K562 (cell line): ENCODE measurements at regions not wholly inside any gene's neighbourhood (a gene's known extent, or its start where the extent isn't known, plus 50 kb on each side); places are given as distances from the start of the nearest gene placed in this dataset.

ENCODE experiments used
- ATAC-seq: fragments of 200-7000 bp; cut with Tn5 transposase; 3 replicates; pipeline ENCODE4 v1.9.1; 2020; ENCODE audit warnings: moderate library complexity
- BruUV-seq: library from RNA; stranded (reverse); fragments of 400-500 nt; replicated peaks from 2 replicates; lab custom pipeline; 2021; lab: Mats Ljungman, UMichigan
- CTCF ChIA-PET: fragments of 300-600 bp; formaldehyde crosslinking; extraction: SDS; loops from one replicate; lab custom pipeline; 2021; ENCODE audit warnings: low intra/inter-chr PET ratio; lab: Yijun Ruan, JAX
- POLR2A ChIA-PET: fragments of 300-600, 350-650 bp; sonication (Branson Sonifier 250); formaldehyde crosslinking; extraction: SDS; loops from one replicate; lab custom pipeline; 2021; ENCODE audit warnings: antibody characterized with exemption, inconsistent platforms; lab: Yijun Ruan, JAX
- DNase-seq, 4 experiments: peaks; one replicate each; pipeline versions ENCODE4 v3.0.0 to v3.0.0-alpha.2; 2011 to 2018; ENCODE audit warnings: low spot score in 3 of 4, mixed read lengths in 3 of 4; ENCODE audit errors: extremely low read depth in 1 of 4
- FAIRE-seq: peaks from 2 replicates; lab custom pipeline; 2011; peaks lifted over from hg19 to GRCh38; lab: Jason Lieb, UNC
- H2AFZ ChIP-seq: 2 replicates; pipeline ENCODE4 v1.6.0; 2011; ENCODE audit warnings: low read depth, low read length, control low read depth, inconsistent platforms
- H3K27ac ChIP-seq: fragments of 200-600 bp; 3 replicates; pipeline ENCODE4 v1.8.0; 2011; ENCODE audit warnings: low read depth, mild to moderate bottlenecking, control low read depth, inconsistent platforms, low read length, moderate library complexity, mixed read lengths; ENCODE audit errors: extremely low read depth
- H3K27me3 ChIP-seq, 2 experiments: fragments of 300-600 bp in 1 of 2; 2 replicates in 1 of 2; 3 replicates in 1 of 2; pipeline versions ENCODE4 v1.6.0 to v1.8.0; 2011; ENCODE audit warnings: inconsistent platforms in 2 of 2, low read length in 2 of 2, mild to moderate bottlenecking in 1 of 2, mixed read lengths in 1 of 2, moderate library complexity in 1 of 2; ENCODE audit not compliant: control insufficient read depth in 2 of 2, insufficient read depth in 2 of 2
- H3K36me3 ChIP-seq: fragments of 300-600 bp; 3 replicates; pipeline ENCODE4 v1.8.0; 2011; ENCODE audit warnings: mild to moderate bottlenecking, low read length, inconsistent platforms; ENCODE audit not compliant: control insufficient read depth, insufficient read depth
- H3K4me1 ChIP-seq, 2 experiments: fragments of 200-600 bp in 1 of 2; replicated peaks in 1 of 2; 2 replicates in 1 of 2; 3 replicates in 1 of 2; pipeline versions ENCODE4 v1.5.1 to v1.8.0; 2011; ENCODE audit warnings: inconsistent platforms in 2 of 2, low read length in 2 of 2, mild to moderate bottlenecking in 1 of 2, mixed read lengths in 1 of 2, moderate library complexity in 1 of 2; ENCODE audit not compliant: control insufficient read depth in 2 of 2, insufficient read depth in 2 of 2
- H3K4me2 ChIP-seq: 2 replicates; pipeline ENCODE4 v1.6.1; 2011; ENCODE audit warnings: low read length, control low read depth, inconsistent platforms, mixed read lengths; ENCODE audit not compliant: insufficient read depth
- H3K4me3 ChIP-seq: fragments of 200-600 bp; sonication (generic), shearing (Covaris generic); 2 replicates; pipeline ENCODE4 v1.5.1; 2016; ENCODE audit warnings: control low read depth, inconsistent platforms
- H3K79me2 ChIP-seq: fragments of 200-600 bp; 3 replicates; pipeline ENCODE4 v1.8.0; 2011; ENCODE audit warnings: low read length, inconsistent platforms; ENCODE audit not compliant: control insufficient read depth, insufficient read depth
- H3K9ac ChIP-seq, 2 experiments: 2 replicates each; pipeline versions ENCODE4 v1.6.0 to v1.6.1; 2011; ENCODE audit warnings: low read depth in 2 of 2, low read length in 2 of 2, control low read depth in 1 of 2, inconsistent platforms in 1 of 2, mild to moderate bottlenecking in 1 of 2, mixed read lengths in 1 of 2; ENCODE audit not compliant: insufficient read depth in 1 of 2
- H3K9me1 ChIP-seq: one replicate; pipeline ENCODE4 v1.6.0; 2011; ENCODE audit warnings: inconsistent platforms, mild to moderate bottlenecking, low read length, moderate library complexity; ENCODE audit not compliant: control insufficient read depth, insufficient read depth
- H3K9me3 ChIP-seq: replicated peaks from 2 replicates; pipeline ENCODE4 v1.5.1; 2011; ENCODE audit warnings: low read depth, low read length, inconsistent platforms; ENCODE audit not compliant: control insufficient read depth, insufficient read depth
- H4K20me1 ChIP-seq: replicated peaks from 2 replicates; pipeline ENCODE4 v1.6.1; 2011; ENCODE audit warnings: low read length, inconsistent platforms, mixed read lengths; ENCODE audit not compliant: control insufficient read depth, insufficient read depth
- ATF3 ChIP-seq, 2 experiments: fragments of 450-650 bp in 1 of 2; sonication (generic) in 1 of 2; formaldehyde crosslinking in 1 of 2; IDR thresholded peaks in 1 of 2; conservative IDR thresholded peaks in 1 of 2; 2 replicates each; pipeline versions ENCODE4 v1.6.1 to v1.8.1; 2016 to 2023; ENCODE audit warnings: mild to moderate bottlenecking in 2 of 2, moderate library complexity in 2 of 2, inconsistent platforms in 1 of 2, missing genetic modification reagents in 1 of 2
- FUS ChIP-seq: fragments of 200-400 bp; formaldehyde crosslinking; optimal IDR thresholded peaks from 2 replicates; pipeline ENCODE3; 2017; ENCODE audit warnings: low read depth, low read length
- HNRNPUL1 ChIP-seq: fragments of 200-400 bp; formaldehyde crosslinking; IDR thresholded peaks from 2 replicates; pipeline ENCODE4 v1.6.1; 2017; ENCODE audit warnings: low read length
- KDM1A ChIP-seq, 2 experiments: fragments of 450-650 bp; IDR thresholded peaks; 2 replicates each; pipeline ENCODE4 v1.6.1; 2016; ENCODE audit warnings: mild to moderate bottlenecking in 2 of 2
- NBN ChIP-seq: fragments of 450-650 bp; IDR thresholded peaks from 2 replicates; pipeline ENCODE4 v1.6.1; 2016; ENCODE audit warnings: low read depth, mild to moderate bottlenecking
- NCOA6 ChIP-seq: fragments of 450-650 bp; IDR thresholded peaks from 2 replicates; pipeline ENCODE4 v1.6.1; 2017; ENCODE audit warnings: mild to moderate bottlenecking
- PHF20 ChIP-seq: fragments of 450-650 bp; IDR thresholded peaks from 2 replicates; pipeline ENCODE4 v1.6.1; 2018; ENCODE audit not compliant: partially characterized antibody
- SNRNP70 ChIP-seq: fragments of 200-400 bp; formaldehyde crosslinking; optimal IDR thresholded peaks from 2 replicates; pipeline ENCODE3; 2017; ENCODE audit warnings: low read depth, low read length
- SOX6 ChIP-seq: fragments of 450-650 bp; IDR thresholded peaks from 2 replicates; pipeline ENCODE4 v1.6.1; 2014; ENCODE audit warnings: mild to moderate bottlenecking
- TAF15 ChIP-seq: fragments of 200-400 bp; formaldehyde crosslinking; IDR thresholded peaks from 2 replicates; pipeline ENCODE4 v1.6.1; 2017; ENCODE audit warnings: mild to moderate bottlenecking, low read depth, low read length, moderate library complexity
- YBX1 ChIP-seq: fragments of 450-650 bp; IDR thresholded peaks from 2 replicates; pipeline ENCODE4 v1.7.1; 2016; ENCODE audit warnings: mild to moderate bottlenecking
- ZC3H4 ChIP-seq: sonication (generic); formaldehyde crosslinking; IDR thresholded peaks from 2 replicates; pipeline ENCODE4 v1.9.0; 2021; ENCODE audit warnings: missing genetic modification reagents, borderline replicate concordance
- ZNF444 ChIP-seq: fragments of 250-450 bp; sonication (Bioruptor Pico); IDR thresholded peaks from 2 replicates; pipeline ENCODE4 v1.4.0; 2020; ENCODE audit warnings: mild to moderate bottlenecking, moderate library complexity
- WGBS: fragments of 100-300 bp; shearing (Covaris generic); methylation state at CpG from one replicate; pipeline ENCODE4 v1.1.6; 2016; ENCODE audit warnings: low coverage, mixed read lengths; ENCODE audit not compliant: insufficient coverage; ENCODE audit errors: missing lambda C conversion rate; 5-methylcytosine and 5-hydroxymethylcytosine counted together
- in situ Hi-C: fragments of 300-500 bp; cut with MboI; formaldehyde crosslinking; loops from 4 replicates; pipeline ENCODE4 v1.15.0; 2018; ENCODE audit warnings: inconsistent platforms, mixed read lengths
- intact Hi-C: fragments of 100-400 bp; cut with micrococcal nuclease; formaldehyde crosslinking; loops from 2 replicates; pipeline ENCODE4 v1.14.2; 2022
- TF ChIP-seq, protein P1 (sequence below): sonication (generic); formaldehyde crosslinking; IDR thresholded peaks from 2 replicates; pipeline ENCODE4 v1.8.1; 2022; ENCODE audit warnings: missing genetic modification reagents
- TF ChIP-seq, protein P2 (sequence below): fragments of 450-650 bp; IDR thresholded peaks from 2 replicates; pipeline ENCODE4 v1.6.1; 2016; ENCODE audit warnings: antibody characterized with exemption

- POLR2A ChIA-PET: no interaction called here
- TF ChIP-seq ZNF444 (CRISPR knock-in tag) (no peak), NBN (no peak), PHF20 (no peak), SNRNP70 (no peak), ZC3H4 (no peak), SOX6 (no peak)
- TF ChIP-seq, protein P1, sequence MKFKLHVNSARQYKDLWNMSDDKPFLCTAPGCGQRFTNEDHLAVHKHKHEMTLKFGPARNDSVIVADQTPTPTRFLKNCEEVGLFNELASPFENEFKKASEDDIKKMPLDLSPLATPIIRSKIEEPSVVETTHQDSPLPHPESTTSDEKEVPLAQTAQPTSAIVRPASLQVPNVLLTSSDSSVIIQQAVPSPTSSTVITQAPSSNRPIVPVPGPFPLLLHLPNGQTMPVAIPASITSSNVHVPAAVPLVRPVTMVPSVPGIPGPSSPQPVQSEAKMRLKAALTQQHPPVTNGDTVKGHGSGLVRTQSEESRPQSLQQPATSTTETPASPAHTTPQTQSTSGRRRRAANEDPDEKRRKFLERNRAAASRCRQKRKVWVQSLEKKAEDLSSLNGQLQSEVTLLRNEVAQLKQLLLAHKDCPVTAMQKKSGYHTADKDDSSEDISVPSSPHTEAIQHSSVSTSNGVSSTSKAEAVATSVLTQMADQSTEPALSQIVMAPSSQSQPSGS (CRISPR knock-in tag): no peak
- intact Hi-C loops: no loop called here
- CTCF ChIA-PET: no interaction called here
- no peak for DNase-seq
- H3K9me3 ChIP-seq: no peaks in the 10 kb centered on the region
- no peak overlapping the region for H3K4me2 ChIP-seq
- no peaks in the 10 kb centered on the region for H3K36me3 ChIP-seq
- H4K20me1 ChIP-seq: no peaks in the 10 kb centered on the region
- in situ Hi-C loops: no loop called here
- H3K27ac ChIP-seq: no peak overlapping the region
- H3K79me2 ChIP-seq: no peaks in the 10 kb centered on the region
- no peak for ATAC-seq
- H3K9ac ChIP-seq: no peak overlapping the region
- BruUV-seq: no TSS peak
- no peaks in the 10 kb centered on the region for H3K9me1 ChIP-seq
- H3K4me1 ChIP-seq: no peaks in the 10 kb centered on the region
- H3K4me3 ChIP-seq: no peak overlapping the region
- FAIRE-seq: no peak
- H3K27me3 ChIP-seq: no peaks in the 10 kb centered on the region
- 3% methylated on average over 4 of the region's 4 CpGs for WGBS
- H2AFZ ChIP-seq: no peak overlapping the region
Measured at GRCh38 chr5:52521236-52521635, 266.5 kb upstream of the ITGA1 start.

DNA sequence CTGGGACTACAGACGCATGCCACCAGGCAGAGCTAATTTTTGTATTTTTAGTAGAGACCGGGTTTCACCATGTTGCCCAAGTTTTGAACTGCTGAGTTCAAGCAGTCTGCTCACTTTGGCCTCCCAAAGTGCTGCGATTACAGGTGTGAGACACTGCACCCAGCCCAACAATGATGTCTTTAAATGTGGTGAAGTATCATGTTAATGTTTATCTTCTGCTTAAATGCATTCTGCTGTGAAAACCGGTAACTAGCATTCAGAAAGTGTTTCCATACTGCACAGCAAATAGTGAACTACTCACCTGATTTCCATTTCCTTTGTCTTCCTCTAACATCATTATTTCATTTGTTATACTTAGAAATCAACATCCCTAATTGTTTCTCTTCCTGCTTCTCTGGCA, 264.0 kb upstream of the ITGA1 start:
- H3K4me3 ChIP-seq: no peak overlapping the region
- no peaks in the 10 kb centered on the region for H3K79me2 ChIP-seq
- no peaks in the 10 kb centered on the region for H3K36me3 ChIP-seq
- DNase-seq (no peak), ATAC-seq (no peak), FAIRE-seq (no peak)
- H2AFZ ChIP-seq: no peak overlapping the region
- no TSS peak for BruUV-seq
- H3K9me1 ChIP-seq: no peaks in the 10 kb centered on the region
- no peak overlapping the region for H3K4me2 ChIP-seq
- H3K9me3 ChIP-seq: no peaks in the 10 kb centered on the region
- ChIA-PET CTCF (no interaction called here), POLR2A (no interaction called here)
- in situ Hi-C loops (no loop called here), intact Hi-C loops (no loop called here)
- WGBS: 0% methylated on average over 4 of the region's 4 CpGs
- H3K27ac ChIP-seq: no peak overlapping the region
- no peaks in the 10 kb centered on the region for H4K20me1 ChIP-seq
- no peaks in the 10 kb centered on the region for H3K4me1 ChIP-seq
- no peaks in the 10 kb centered on the region for H3K27me3 ChIP-seq
- no peak overlapping the region for H3K9ac ChIP-seq
- no peak for TF ChIP-seq YBX1
- no peak for TF ChIP-seq ATF3 (IDR thresholded peaks at IDR 0.05)
- no peak for TF ChIP-seq ATF3 (CRISPR knock-in tag; conservative IDR thresholded peaks at IDR 0.05)
- TF ChIP-seq, protein P2, sequence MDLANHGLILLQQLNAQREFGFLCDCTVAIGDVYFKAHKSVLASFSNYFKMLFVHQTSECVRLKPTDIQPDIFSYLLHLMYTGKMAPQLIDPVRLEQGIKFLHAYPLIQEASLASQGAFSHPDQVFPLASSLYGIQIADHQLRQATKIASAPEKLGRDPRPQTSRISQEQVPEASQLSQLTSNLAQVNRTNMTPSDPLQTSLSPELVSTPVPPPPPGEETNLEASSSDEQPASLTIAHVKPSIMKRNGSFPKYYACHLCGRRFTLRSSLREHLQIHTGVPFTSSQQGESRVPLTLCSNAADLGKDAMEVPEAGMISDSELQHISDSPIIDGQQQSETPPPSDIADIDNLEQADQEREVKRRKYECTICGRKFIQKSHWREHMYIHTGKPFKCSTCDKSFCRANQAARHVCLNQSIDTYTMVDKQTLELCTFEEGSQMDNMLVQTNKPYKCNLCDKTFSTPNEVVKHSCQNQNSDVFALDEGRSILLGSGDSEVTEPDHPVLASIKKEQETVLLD: no peak
- no peak for TF ChIP-seq KDM1A (IDR thresholded peaks at IDR 0.05)
- TF ChIP-seq TAF15: no peak
- TF ChIP-seq FUS: no peak
- TF ChIP-seq HNRNPUL1: no peak
- TF ChIP-seq NCOA6: no peak
